ENCODE measurements at regions not wholly inside any gene's neighbourhood (a gene's known extent, or its start where the extent isn't known, plus 50 kb on each side); places are given as distances from the start of the nearest gene placed in this dataset.

GRCh38 chr12:4012977-4013968 lies 140.1 kb upstream of the PARP11 start:
- DNase-seq: no peak

DNA sequence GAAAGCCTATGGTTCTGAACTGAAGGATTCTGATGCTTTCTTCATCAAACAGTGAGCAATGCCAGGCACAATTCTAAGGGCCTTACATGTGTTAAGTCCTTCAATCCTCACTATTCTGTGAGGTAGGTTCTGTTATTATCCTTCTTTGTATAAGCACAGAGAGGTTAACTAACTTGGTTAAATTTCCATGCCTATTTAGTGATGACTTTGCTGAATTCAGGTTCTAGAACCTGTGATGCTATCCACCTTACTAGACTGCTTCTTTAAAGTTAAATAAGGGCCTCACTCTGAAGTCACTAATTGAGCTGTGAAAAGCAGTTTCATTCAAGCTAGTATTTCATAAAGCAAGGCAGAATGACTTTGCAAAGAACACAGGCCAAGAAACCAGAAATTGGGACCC lies 138.9 kb upstream of the PARP11 start:
- DNase-seq: no peak

- no peak for DNase-seq
Observed at GRCh38 chr12:4011597-4011996, 138.4 kb upstream of the PARP11 start.

DNA sequence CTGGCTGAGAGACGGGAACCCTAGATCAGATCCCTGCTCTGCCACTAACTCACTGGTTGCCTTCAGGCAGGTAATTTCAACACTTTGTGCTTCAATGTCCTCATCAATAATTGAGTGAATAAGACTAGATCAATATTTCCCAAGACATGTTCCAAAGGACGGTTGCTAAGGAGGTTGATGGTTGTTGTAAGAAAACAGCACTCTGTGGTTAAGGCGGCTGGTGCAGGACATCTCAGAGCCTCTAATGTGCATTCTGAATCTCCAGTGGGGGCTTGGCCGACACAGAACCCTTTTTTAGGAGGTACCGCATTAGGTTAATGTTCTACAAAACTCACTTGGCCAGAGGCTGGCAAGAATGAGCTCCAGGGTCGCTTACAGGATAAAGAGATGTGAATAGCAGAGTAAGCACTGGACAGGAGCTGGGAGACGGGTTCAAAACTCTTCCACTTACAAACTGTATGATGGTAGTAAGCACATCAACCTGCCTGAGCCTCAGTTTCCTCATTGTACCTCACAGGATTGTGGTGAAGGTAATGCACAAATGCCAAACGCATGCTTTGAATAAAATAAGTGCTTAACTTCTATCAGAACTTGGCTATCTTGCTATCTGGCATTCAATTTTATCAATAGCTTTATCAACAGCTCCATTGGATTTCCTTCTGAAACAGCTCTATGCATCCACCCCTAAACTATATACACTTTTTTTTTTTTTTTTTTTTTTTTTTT lies 136.9 kb upstream of the PARP11 start:
- DNase-seq: no peak

- DNase-seq: no peak
Observed at GRCh38 chr12:4006743-4007142, 133.5 kb upstream of the PARP11 start.

DNA sequence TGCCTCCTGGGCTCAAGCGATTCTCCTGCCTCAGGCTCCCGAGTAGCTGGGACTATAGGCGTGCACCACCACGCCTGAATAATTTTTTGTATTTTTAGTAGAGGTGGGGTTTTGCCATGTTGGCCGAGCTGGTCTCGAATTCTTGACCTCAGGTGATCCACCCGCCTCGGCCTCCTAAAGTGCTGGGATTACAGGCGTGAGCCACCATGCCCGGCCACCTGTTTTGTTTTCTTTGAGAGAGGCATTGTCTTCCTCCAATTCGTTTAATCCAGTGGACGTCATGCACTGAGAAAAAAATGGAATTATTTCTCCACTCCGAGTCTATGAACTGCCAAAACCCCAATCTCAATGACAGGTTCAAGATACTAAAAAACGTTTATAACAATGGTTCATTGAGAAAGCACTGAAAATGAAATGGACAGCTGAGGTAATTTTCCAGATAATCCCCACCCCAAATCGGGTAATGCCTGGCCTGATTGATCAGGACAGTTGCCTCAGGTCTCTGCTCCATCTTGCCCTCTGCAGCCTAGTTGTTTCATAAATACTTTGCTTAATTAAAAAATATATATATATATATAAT lies 132.7 kb upstream of the PARP11 start:
- no peak for DNase-seq

- DNase-seq: no peak
Observed at GRCh38 chr12:4003576-4003975, 130.4 kb upstream of the PARP11 start.

- DNase-seq: no peak
Observed at GRCh38 chr12:4002601-4003000, 129.4 kb upstream of the PARP11 start.

GRCh38 chr12:4001841-4002240 lies 128.6 kb upstream of the PARP11 start:
- DNase-seq: no peak

DNA sequence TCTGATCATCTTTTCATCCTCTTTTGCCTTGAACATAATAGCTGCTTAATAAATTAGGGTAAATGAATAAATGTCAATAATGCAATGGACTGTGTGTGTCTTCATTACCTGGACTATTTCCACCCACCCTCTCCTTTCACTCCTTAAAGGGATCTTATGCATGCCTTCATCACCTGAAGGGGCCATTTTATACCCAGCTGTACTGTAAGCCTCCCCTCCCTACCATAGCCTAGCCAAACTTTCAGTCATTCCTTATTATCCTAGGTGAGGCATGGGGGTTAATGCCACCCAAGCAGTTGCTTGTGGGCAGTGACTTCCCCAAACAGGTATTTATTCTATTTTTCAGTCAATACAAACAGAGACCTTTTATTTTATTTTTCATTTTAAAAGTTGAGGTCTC lies 127.8 kb upstream of the PARP11 start:
- no peak for DNase-seq

DNA sequence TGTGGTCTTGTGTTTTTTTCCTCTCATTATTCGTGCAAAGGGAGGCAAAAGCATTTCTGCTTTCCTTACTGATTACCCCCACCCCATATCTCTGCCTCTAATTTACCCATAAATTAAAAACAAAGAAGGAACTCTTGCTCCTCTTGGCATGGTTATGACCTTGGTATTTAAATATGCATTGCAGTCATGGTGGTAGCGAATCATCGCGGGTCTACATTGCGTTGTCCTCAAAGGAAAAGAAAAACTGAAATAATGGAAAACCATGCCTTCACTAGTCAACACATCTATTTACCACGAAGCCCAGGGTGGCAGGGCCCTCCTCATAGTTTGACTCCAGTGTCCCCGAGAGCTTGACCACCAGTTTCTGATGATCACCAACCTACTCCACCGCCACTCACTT lies 126.7 kb upstream of the PARP11 start:
- DNase-seq: no peak

DNA sequence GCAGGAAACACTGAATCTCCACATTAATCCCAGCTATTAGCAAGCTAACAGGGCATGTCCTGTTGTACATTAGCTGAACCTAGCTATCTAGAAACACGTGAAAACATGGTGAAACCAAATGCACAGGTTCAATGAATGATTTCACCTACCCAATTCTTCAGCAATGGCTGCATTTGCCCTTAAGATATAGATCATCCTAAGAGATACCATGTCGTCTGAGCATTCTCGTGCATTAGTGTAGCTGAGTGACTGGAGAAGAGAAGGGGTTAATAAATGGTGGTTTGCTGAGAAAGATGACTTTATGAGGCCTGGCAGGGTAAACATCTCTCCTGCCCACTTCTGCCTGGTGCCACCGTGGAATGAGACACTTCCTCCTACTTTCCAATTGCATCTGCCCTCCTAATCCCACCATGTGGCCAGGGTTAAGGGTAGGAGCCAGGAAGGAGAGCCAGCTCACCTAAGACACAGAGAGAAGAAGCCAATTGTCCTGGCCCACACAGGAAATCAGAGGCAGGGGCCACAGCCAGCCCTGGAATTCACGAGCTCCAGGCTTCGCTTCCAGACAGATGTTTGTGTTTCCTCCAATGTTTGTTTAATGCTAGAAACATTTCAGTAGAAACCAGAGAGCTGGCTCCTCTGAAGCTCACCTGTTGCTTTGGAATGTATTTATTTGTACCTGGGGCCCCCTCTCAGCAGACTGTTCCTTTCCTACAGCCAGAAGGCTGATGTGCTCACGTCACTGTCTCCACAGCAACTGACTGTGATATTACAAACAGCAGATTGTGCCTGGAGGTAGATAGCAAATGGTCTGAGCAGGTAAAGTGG lies 126.0 kb upstream of the PARP11 start:
- DNase-seq: no peak

- no peak for DNase-seq
Observed at GRCh38 chr12:3998397-3998796, 125.2 kb upstream of the PARP11 start.

DNA sequence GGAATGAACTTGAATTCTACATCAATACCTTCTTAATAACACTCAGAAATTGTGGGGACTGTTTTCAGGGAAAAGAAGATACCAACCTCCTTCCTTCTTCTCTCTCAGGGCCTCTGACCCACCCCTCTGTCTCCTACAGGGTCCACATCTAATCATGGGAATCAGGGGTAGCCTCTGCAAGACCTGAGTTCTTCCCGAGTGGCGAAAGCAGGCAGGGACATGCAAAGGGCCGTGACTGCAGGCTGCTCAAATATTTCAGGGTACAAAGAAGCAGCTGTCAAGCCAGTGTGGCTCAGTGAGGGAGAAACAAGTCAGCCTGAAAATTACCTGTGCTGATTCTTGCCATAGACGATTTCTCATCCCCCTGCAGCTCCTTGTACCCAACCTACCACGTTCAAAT lies 123.1 kb upstream of the PARP11 start:
- DNase-seq: no peak

GRCh38 chr12:3995306-3995705 lies 122.1 kb upstream of the PARP11 start:
- no peak for DNase-seq

DNA sequence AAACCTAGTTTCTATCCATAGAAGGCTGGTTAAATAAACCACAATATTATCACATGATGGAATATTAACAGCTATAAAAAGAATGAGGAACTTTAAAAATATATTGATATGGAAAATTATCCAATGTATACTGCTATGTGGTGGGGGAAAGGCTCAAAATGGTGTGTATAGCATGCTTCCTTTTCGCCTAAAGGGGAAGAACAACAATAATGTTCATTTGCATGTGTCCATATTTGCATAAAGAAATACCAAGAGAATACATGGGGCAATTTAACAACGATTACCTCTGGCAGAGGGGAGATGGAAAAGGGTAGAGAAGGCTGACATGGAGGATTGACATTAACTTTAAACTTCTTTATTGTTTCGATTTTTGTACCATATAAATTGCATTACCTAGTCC lies 121.3 kb upstream of the PARP11 start:
- no peak for DNase-seq

DNA sequence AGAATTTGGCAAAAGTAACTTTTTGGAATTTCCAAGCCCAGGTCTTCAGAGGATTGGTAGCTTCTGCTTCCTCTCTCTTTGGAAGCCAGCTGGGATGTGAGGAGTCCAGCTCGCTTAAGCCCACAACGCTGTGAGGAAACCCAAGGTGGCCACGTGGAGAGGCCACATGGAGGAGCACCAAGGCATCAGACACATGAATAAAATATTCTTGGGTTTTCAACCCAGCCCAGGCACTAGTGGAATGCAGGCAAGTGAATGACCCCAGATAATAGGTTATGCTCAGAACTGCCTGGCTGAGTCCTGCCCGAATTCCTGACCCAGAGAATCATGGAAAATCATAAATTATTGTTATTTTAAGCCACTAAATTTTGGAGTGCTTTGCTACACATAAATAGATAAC lies 119.7 kb upstream of the PARP11 start:
- DNase-seq: no peak

GRCh38 chr12:3991798-3992580 lies 118.8 kb upstream of the PARP11 start:
- DNase-seq: no peak

DNA sequence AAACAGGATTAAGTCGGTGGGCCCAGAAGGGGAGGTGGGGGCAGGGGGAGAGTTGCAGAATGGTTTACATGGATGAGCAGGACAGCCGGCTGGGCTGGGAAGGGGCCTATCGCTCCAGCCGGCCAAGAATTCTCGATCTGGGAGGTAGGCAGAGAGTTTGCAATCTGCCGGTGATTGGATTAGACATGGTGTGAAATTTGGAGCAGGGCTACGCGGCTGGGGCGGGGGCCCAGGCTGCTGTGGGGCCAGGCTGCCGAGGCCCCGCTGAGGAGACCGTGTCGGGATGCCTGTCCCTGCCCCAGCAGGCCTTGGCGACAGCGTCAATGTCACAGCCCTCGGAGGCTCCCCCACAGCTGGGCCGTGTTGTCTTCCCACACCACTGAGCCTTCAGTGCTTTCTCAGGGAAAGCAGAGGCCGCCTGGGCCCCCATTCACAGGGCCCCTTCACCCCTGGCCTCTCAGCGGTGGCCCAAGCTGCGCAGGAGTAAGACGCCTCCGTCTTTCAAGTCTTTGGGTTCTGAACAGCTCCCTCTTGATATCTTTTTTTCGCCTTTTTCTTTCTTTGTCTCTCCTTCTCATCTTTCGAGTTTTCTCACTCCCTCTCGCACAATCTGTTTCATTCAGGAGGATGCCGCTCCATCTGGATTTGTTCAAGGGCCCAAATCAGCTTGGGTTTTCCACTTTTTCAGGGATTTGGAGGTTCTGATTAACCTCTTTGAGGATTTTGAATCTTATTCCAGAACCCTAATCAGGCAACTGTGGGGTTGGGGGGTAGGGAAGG lies 117.5 kb upstream of the PARP11 start:
- DNase-seq: no peak

DNA sequence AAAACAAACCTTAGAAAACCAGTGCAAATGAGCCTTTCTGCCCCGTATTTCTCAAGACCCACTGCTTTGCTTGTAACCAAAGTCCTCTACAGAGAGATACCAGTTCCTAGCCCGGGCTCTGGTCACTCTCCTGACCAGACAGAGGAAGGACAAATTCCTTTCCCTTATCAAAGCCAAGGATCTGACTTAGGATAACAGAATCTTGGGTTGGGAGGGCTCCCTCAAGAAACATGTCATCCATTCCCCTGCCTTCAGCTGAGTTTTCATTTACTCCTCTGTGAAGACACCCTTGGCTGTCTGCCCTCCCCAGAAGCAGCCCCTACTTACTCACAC lies 116.0 kb upstream of the PARP11 start:
- no peak for DNase-seq

GRCh38 chr12:3988519-3989217 lies 115.5 kb upstream of the PARP11 start:
- DNase-seq: no peak
